Amygdala (tissue), 56 donors: ENCODE measurements at regions not wholly inside any gene's neighbourhood (a gene's known extent, or its start where the extent isn't known, plus 50 kb on each side); places are given as distances from the start of the nearest gene placed in this dataset.
"Not testable (repeated sequence)": the region's sequence is repeated elsewhere in the genome, so short reads cannot be mapped to it uniquely, and the experiment has no call there.

ENCODE experiments used
- DNase-seq, 56 donors: peaks; one replicate each; lab custom pipeline; 2025; lab: John Stamatoyannopoulos, UW

DNA sequence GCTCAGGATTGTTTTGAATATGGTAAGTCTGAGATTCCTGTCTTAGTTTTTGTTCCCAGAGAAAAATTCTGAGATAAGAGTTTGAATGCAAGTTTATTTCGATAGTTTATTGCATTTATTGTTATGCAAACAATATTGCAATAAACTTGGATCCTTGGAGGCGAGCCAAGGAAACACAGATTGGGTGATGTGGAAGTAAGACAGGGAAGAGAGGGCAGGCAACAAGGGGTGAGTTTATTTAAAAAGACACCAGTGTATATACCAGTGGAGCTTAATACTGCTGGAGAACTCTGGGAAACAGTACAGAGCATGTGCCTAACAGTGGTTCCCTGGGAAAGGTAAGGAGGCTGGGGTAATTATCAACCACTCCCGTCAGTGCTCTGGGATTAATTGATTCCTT is 87.5 kb upstream of the NEDD4L start:
- DNase-seq, result no peak

DNA sequence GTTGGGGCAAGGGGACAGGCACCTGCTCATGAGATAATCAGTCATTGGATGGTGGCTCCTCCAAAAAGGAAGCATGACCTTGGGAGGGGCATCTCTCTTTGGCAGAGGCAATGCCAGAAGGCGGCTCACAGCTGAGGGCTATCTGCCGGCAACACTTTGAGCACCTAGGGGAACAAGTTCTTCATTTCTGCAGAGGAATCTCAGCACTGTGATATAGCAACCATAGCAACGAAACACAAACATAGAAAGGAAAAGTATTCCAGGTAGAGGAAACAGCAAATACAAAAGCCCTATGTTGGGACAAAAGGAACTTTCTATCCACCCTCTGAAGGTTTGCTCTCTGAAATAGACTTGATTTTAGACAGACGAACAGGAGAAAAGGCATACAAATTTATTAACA is 89.1 kb upstream of the NEDD4L start:
- DNase-seq, result no peak

- DNase-seq, result no peak
Measured at GRCh38 chr18:57953883-57954282, 90.1 kb upstream of the NEDD4L start.

GRCh38 chr18:57951999-57952774 is 91.8 kb upstream of the NEDD4L start:
- no peak for DNase-seq

DNA sequence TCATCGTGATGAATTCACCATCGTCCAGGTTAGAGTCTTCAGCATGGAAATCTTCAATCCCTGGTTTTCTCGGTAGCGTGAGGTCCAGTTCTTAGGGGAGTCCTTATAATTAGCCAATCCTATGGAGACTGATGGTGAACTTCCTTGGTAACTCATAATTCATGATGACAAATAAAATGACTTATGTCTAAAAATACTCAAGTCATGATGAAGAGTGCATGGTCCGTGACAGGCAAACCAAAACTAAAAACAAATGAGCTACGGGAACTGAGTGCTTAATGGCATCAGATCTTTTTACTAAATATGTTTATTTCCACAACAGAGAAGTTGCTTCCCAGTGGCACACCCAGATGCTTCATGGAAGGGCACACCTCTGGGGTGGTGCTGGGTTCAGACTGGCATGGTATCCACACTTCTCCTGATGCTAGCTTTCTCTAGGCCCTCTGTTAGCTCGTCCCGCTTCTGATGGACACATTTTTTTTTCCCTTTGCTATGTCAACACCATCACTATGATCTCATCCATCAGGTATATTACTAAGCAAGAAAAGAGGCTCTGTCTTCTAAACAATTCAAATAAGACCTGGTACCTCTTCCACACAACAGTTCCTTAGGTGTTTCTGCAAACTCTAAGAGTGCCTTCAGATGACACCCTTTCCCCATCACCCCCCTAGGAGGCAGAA is 92.8 kb upstream of the NEDD4L start:
- DNase-seq, result no peak

DNA sequence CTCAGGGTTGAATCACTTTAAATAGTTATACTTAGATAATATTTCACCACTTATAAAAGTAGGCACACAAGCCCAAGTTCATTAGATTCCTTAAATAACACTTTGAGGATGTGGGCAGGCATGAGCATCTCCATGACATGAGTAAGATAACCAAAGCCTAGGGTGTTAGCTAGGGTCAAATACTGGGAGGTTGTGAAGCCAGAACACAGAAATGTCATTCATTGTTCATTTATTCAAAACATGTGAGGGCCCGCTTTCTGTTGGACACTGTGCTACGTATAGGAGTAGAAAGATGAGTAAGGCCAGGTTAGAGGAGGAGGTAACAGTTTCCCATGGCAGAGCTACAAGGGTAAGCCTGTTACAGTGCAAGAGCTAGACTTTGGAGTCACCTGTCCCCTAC is 93.5 kb upstream of the NEDD4L start:
- no peak for DNase-seq

DNA sequence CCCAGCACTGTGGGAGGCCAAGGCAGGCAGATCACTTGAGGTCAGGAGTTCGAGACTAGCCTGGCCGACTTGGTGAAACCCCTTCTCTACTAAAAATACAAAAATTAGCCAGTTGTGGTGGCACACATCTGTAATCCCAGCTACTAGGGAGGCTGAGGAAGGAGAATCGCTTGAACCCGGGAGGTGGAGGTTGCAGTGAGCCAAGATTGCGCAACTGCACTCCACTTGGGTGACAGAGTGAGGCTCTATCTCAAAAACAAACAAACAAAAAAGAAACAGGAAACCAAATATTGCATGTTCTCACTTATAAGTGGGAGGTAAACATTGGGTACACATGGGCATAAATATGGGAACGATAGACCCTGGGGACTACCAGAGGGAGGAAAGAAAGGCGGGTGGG is 94.7 kb upstream of the NEDD4L start:
- DNase-seq, result not testable (repeated sequence)

- DNase-seq, result no peak
Measured at GRCh38 chr18:57947117-57947516, 96.9 kb upstream of the NEDD4L start.

DNA sequence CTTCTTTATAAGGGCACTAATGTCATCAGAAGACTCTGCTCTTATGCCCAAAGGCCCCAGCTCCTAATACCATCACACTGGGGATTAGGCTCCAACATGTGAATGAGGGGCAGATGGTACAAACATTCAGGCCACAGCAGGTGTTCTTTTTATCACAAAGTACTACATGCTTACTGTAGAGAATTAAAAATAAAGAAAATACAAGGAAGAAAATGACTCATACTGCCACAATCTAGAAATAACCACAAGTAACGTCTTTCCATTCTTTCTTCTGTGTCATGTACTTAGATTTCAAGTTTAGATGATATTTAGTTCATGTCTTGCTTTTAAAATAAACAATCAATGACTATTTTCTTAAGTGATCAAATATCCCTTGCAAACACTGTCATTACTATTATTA is 100.3 kb upstream of the NEDD4L start:
- no peak for DNase-seq

DNA sequence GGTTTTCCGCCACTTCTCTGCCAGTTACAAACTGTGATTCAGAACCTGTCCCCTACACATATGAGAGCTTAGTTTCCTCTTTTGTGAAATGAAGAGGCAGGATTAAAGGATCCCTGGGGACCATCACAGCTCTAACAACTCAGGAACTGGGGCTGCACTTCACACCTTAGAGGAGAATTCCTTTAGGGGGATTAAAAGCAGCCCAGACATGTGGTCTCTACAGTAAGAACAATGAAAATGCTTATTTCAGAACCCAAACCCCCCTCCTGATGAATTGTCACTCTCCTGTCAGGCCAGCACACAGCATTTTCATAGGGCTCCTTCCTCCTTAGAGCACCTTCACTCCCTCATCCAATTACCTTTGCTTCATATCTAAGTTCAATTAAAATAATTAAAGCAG is 101.5 kb upstream of the NEDD4L start:
- no peak for DNase-seq

DNA sequence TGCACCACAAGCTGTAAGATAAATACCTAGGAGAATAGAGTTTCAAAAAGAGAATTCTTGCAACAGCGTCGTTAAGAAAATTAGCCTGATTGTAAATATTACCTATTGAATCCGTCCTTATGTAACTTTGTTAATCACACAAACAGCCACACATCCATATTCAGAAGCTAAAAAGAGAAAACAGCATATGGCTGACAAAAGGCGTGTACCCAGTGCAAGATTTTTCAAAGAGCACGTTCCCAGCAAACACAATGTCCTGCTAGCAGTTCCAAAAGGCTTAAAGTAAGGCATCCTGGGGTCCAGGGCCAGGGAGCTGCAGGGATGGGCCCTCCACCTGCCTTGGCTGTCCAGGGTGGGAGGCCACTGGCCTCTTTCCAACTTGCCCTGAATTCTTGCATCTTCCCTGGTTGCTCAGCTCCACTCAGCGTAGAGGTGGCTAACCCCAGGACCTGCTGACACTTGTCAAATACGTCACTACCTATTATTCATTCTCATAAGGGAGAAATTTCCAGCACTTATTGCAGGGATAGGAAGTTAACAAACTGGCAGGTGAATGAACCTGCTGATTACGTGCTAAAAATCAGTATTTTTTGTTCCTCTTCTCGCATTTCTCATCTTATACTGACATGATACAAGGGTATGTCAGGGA is 102.1 kb upstream of the NEDD4L start:
- no peak for DNase-seq

GRCh38 chr18:57940166-57940660 is 103.8 kb upstream of the NEDD4L start:
- no peak for DNase-seq

DNA sequence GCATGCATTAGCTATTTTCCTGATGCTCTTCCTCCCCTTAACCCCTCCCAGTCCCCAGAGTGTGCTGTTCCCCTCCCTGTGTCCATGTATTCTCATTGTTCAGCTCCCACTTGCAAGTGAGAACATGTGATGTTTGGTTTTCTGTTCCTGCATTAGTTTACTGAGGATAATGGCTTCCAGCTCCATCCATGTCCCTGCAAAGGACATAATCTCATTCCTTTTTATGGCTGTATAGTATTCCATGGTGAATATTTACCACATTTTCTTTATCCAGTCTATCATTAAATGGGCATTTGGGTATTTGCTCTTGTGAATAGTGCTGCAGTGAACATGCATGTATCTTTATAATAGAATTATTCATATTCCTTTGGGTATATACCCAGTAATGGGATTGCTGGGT is 109.7 kb upstream of the NEDD4L start:
- not testable (repeated sequence) for DNase-seq

- DNase-seq, result no peak
Measured at GRCh38 chr18:57931038-57931437, 113.0 kb upstream of the NEDD4L start.

DNA sequence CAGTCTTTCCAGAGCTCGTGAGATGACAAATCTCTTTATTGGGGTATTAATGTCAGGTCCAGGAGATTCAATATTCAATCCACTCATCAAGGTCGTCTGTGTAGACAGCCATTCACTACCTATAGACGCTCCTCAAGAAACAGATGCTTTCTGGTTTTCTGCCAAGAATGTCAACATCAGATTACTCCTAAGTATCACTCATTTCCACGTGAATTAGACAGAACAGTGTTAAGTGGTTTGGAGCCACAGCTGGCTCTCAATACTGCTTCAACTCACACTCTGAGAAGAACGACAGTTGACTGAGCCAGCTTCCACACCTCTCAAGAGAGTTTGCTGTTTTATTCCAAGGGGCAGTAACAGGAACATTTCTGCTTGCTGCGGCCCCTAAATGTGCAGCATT is 113.5 kb upstream of the NEDD4L start:
- DNase-seq, result no peak

DNA sequence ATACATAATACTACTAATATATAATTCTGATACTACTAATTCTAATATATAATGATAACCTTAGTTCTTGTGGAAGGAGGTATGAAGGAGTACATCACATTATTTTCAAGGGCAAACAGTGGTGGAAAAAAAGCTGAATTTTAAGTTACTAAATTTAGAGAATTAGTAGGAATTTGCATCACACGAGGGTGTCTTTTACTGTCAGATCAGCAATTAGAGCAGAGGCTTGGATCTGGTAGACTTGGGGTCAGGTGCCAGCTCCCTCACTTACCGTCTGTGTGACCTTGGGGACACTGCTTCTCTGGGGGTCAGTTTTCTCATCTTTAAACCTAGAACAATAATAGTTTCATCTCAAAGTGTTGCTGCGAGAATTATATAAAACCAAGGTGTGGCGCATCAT is 114.1 kb upstream of the NEDD4L start:
- no peak for DNase-seq

DNA sequence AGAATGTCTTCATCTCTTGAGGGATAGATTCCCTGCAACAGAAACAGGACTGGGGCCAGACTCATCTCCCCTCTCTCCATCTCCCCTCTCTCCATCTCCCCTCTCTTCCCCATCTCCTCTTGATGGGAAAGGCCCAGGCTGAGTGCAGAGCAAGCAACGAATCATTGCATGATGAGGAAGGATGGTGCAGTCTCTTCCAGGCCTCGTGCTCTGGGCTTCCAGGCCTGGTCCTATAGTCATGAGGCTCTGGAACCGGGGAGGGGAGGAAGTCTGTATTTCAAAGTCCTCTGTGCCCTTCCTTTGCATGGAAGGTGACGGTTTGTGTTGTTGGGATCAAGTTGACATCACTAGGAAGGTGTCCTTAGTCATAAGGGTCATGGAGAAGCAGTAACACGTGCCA is 115.6 kb upstream of the NEDD4L start:
- DNase-seq, result no peak

GRCh38 chr18:57927511-57927910 is 116.5 kb upstream of the NEDD4L start:
- no peak for DNase-seq

GRCh38 chr18:57925706-57926105 is 118.3 kb upstream of the NEDD4L start:
- DNase-seq, result no peak

- no peak for DNase-seq
Measured at GRCh38 chr18:57923611-57924010, 120.4 kb upstream of the NEDD4L start.

DNA sequence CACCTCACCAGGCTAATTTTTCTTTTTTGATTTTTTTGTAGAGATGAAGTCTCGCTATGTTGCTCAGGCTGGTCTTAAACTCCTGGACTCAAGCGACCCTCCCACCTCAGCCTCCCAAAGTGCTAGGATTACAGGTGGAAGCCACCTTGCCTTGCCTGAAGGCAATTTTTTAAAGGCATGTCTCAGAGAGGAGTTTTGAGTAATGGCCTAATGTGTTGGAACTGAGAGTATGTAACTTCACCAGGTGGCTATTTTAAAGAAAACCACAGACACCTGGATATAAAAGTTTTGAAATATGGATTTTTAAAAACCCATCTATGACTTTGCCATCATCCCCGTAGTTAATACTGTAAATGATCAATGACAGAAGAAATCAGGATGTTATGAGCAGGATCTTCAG is 119.8 kb upstream of the ATP8B1 start:
- no peak for DNase-seq

DNA sequence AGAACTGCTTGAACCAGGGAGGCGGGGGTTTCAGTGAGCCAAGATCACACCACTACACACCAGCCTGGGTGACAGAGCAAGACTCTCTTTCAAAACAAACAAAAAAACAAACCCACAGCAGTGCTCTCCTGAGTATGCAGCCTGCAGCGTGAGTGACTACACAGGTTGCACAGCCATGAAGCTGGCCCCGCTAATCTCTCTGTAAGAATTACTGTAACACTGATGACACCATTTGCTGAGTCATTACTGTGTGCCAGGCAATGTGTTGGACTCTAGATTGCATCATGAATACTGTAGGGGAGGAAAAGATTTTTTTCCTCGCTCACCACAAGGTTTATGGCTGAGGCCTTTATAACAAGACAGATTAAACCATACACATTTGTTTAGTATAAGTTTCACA is 118.6 kb upstream of the ATP8B1 start:
- DNase-seq, result no peak
